ENCODE measurements at regions not wholly inside any gene's neighbourhood (a gene's known extent, or its start where the extent isn't known, plus 50 kb on each side); places are given as distances from the start of the nearest gene placed in this dataset.

DNA sequence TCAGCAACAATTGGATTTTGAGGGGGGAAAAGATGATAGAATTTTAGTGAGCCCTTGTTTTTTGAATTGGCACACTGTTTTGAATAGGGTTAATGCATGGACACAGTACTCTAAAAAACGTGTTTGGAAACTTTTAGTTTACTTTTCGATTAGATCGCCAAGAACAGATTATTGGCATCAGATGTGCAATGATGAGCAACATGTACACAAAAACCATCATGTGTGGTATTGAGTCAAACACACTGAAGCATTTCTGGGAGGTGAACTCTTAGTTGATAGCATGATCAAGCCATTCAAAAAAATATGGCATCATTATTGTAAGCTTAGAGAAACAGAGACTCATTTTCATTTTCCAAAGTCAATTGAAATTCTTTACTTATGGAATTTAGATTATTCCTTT lies 329.2 kb downstream of the ADAMTS20 start:
- DNase-seq (ENCODE audit: low read depth, low spot score), result no peak
- no TSS peak for BruUV-seq (replicated peaks)
- H3K27me3 ChIP-seq (ENCODE audit: control insufficient read depth in 2 of 2, insufficient read depth in 2 of 2, low read length in 2 of 2), result no peaks in the 10 kb centered on the region
- FAIRE-seq, result no peak
- H3K27ac ChIP-seq (ENCODE audit: insufficient read depth, low read depth, low read length), result no peak overlapping the region
- no peaks in the 10 kb centered on the region for H3K9me1 ChIP-seq (replicated peaks; ENCODE audit: control insufficient read depth, extremely low read depth, insufficient read depth, low read length)
- no peak overlapping the region for H3K4me3 ChIP-seq (replicated peaks in 1 of 3; ENCODE audit: insufficient read depth in 1 of 3, low read depth in 1 of 3, low read length in 3 of 3)
- H3K9ac ChIP-seq (replicated peaks; ENCODE audit: extremely low read depth, insufficient read depth, low read length), result no peak overlapping the region
- ChIA-PET POLR2A (no interaction called here), CTCF (interaction anchor here (0.8 to 1.7 kb wide), 2 partner anchors 10 to 13 kb away, joined by 3 to 6 read pairs; no protein-coding TSS in a partner anchor)
- no peaks in the 10 kb centered on the region for H3K9me3 ChIP-seq (replicated peaks; ENCODE audit: control insufficient read depth, insufficient read depth, low read length)
- H3K79me2 ChIP-seq (ENCODE audit: control insufficient read depth, insufficient read depth, low read length), result no peaks in the 10 kb centered on the region
- no peaks in the 10 kb centered on the region for H4K20me1 ChIP-seq (replicated peaks; ENCODE audit: control insufficient read depth, extremely low read depth, insufficient read depth, low read length)
- no peak overlapping the region for H3K4me2 ChIP-seq (ENCODE audit: insufficient read depth, low read length)
- TF ChIP-seq POLR2A (IDR thresholded peaks at IDR 0.05; ENCODE audit: low read depth, low read length), result no peak
- TF ChIP-seq MAX (IDR thresholded peaks at IDR 0.05; ENCODE audit: insufficient read depth, insufficient read length), result no peak
- TF ChIP-seq CTCF (IDR thresholded peaks at IDR 0.05; ENCODE audit: extremely low read depth in 1 of 2, insufficient read depth in 1 of 2, low read depth in 1 of 2, low read length in 2 of 2), result no peak
- no peak for TF ChIP-seq EZH2 (IDR thresholded peaks at IDR 0.05; ENCODE audit: borderline replicate concordance, low read depth, low read length, severe bottlenecking)
- intact Hi-C loops (cut with micrococcal nuclease), result no loop called here
- no peaks in the 10 kb centered on the region for H3K4me1 ChIP-seq (ENCODE audit: control insufficient read depth, extremely low read depth, insufficient read depth, low read length)
- H3K36me3 ChIP-seq (ENCODE audit: control insufficient read depth in 2 of 2, extremely low read depth in 1 of 2, insufficient read depth in 2 of 2, low read length in 2 of 2), result no peaks in the 10 kb centered on the region
- no peak overlapping the region for H2AFZ ChIP-seq (ENCODE audit: low read depth, low read length)
- dilution Hi-C loops (cut with MboI; ENCODE audit: extremely low pct_ligation_motif_present, low sequenced_read_pairs), result no loop called here

GRCh38 chr12:43221216-43221615 lies 330.8 kb downstream of the ADAMTS20 start:
- Histone ChIP-seq H3K36me3 (ENCODE audit: control insufficient read depth in 2 of 2, extremely low read depth in 1 of 2, insufficient read depth in 2 of 2, low read length in 2 of 2) (no peaks in the 10 kb centered on the region), H3K27ac (ENCODE audit: insufficient read depth, low read depth, low read length) (no peak overlapping the region), H2AFZ (ENCODE audit: low read depth, low read length) (no peak overlapping the region), H3K79me2 (ENCODE audit: control insufficient read depth, insufficient read depth, low read length) (no peaks in the 10 kb centered on the region), H3K4me1 (ENCODE audit: control insufficient read depth, extremely low read depth, insufficient read depth, low read length) (no peaks in the 10 kb centered on the region), H3K27me3 (ENCODE audit: control insufficient read depth in 2 of 2, insufficient read depth in 2 of 2, low read length in 2 of 2) (no peaks in the 10 kb centered on the region), H3K9me3 (replicated peaks; ENCODE audit: control insufficient read depth, insufficient read depth, low read length) (no peaks in the 10 kb centered on the region), H3K9ac (replicated peaks; ENCODE audit: extremely low read depth, insufficient read depth, low read length) (no peak overlapping the region), H3K9me1 (replicated peaks; ENCODE audit: control insufficient read depth, extremely low read depth, insufficient read depth, low read length) (no peaks in the 10 kb centered on the region), H3K4me3 (replicated peaks in 1 of 3; ENCODE audit: insufficient read depth in 1 of 3, low read depth in 1 of 3, low read length in 3 of 3) (no peak overlapping the region), H3K4me2 (ENCODE audit: insufficient read depth, low read length) (no peak overlapping the region), H4K20me1 (replicated peaks; ENCODE audit: control insufficient read depth, extremely low read depth, insufficient read depth, low read length) (no peaks in the 10 kb centered on the region)
- TF ChIP-seq FOS (IDR thresholded peaks at IDR 0.05; ENCODE audit: borderline replicate concordance, insufficient read depth, low read length) (no peak), JUN (IDR thresholded peaks at IDR 0.05; ENCODE audit: borderline replicate concordance, insufficient read depth, insufficient read length, low read depth) (no peak), MYC (IDR thresholded peaks at IDR 0.05; ENCODE audit: low read depth, low read length) (no peak), CTCF (IDR thresholded peaks at IDR 0.05; ENCODE audit: extremely low read depth in 1 of 2, insufficient read depth in 1 of 2, low read depth in 1 of 2, low read length in 2 of 2) (no peak), EZH2 (IDR thresholded peaks at IDR 0.05; ENCODE audit: borderline replicate concordance, low read depth, low read length, severe bottlenecking) (no peak), POLR2A (IDR thresholded peaks at IDR 0.05; ENCODE audit: low read depth, low read length) (no peak), MAX (IDR thresholded peaks at IDR 0.05; ENCODE audit: insufficient read depth, insufficient read length) (no peak)
- POLR2A ChIA-PET, result no interaction called here
- CTCF ChIA-PET, result interaction anchor here (1.0 to 1.7 kb wide), 5 partner anchors 8 to 17 kb away, joined by 3 to 6 read pairs (median 3); no protein-coding TSS in a partner anchor
- intact Hi-C loops (cut with micrococcal nuclease), result no loop called here
- no TSS peak for BruUV-seq (replicated peaks)
- dilution Hi-C loops (cut with MboI; ENCODE audit: extremely low pct_ligation_motif_present, low sequenced_read_pairs), result no loop called here
- FAIRE-seq, result no peak
- DNase-seq (ENCODE audit: low read depth, low spot score), result no peak

Data from endothelial cell of umbilical vein (primary cell).